SK-N-SH (cell line): ENCODE measurements at regions not wholly inside any gene's neighbourhood (a gene's known extent, or its start where the extent isn't known, plus 50 kb on each side); places are given as distances from the start of the nearest gene placed in this dataset.
"Not testable (repeated sequence)": the region's sequence is repeated elsewhere in the genome, so short reads cannot be mapped to it uniquely, and the experiment has no call there.

Experiments used
- EZH2phosphoT487 ChIP-seq: fragments of 200-600 bp; sonication (generic); IDR thresholded peaks from 2 replicates; pipeline ENCODE4 v1.6.1; 2017; ENCODE audit warnings: low read depth, mixed run types, mild to moderate bottlenecking, antibody characterized with exemption, moderate library complexity, borderline replicate concordance
- MAX ChIP-seq: IDR thresholded peaks from 2 replicates; pipeline ENCODE4 v1.4.0; 2012; ENCODE audit warnings: low read depth
- POLR2AphosphoS5 ChIP-seq: IDR thresholded peaks from 2 replicates; pipeline ENCODE4 v1.6.1; 2012; ENCODE audit warnings: low read depth, low read length
- YY1 ChIP-seq: IDR thresholded peaks from 2 replicates; pipeline ENCODE4 v1.4.0; 2012; ENCODE audit warnings: low read depth, mild to moderate bottlenecking

DNA sequence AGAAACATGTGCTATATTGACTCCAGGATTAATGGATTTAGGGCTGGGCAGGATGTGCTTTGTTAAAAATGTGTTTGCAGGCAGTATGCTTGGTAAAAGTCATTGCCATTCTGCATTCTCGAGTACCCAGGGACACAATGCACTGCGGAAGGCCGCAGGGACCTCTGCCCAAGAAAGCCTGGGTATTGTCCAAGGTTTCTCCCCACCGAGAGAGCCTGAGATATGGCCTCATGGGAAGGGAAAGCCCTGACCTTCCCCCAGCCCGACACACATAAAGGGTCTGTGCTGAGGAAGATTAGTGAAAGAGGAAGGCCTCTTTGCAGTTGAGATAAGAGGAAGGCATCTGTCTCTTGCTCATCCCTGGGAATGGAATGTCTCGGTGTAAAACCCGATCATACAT lies 186.7 kb upstream of the PTER start:
- TF ChIP-seq YY1, POLR2AphosphoS5, EZH2phosphoT487, MAX: not testable (repeated sequence)
